ENCODE measurements at regions not wholly inside any gene's neighbourhood (a gene's known extent, or its start where the extent isn't known, plus 50 kb on each side); places are given as distances from the start of the nearest gene placed in this dataset.
"Not testable (repeated sequence)": the region's sequence is repeated elsewhere in the genome, so short reads cannot be mapped to it uniquely, and the experiment has no call there.

- DNase-seq, result no peak
These were observed 558.5 kb downstream of the TMTC2 start for GRCh38 chr12:83245156-83245555.

- no peak for DNase-seq
These were observed 557.3 kb downstream of the TMTC2 start for GRCh38 chr12:83244001-83244400.

GRCh38 chr12:83233987-83234386 lies 547.3 kb downstream of the TMTC2 start:
- not testable (repeated sequence) for DNase-seq

- not testable (repeated sequence) for DNase-seq
These were observed 540.3 kb downstream of the TMTC2 start for GRCh38 chr12:83226960-83227359.

- no peak for DNase-seq
These were observed 539.1 kb downstream of the TMTC2 start for GRCh38 chr12:83225806-83226205.

- no peak for DNase-seq
These were observed 537.3 kb downstream of the TMTC2 start for GRCh38 chr12:83224012-83224411.

- DNase-seq, result no peak
These were observed 534.1 kb downstream of the TMTC2 start for GRCh38 chr12:83220774-83221173.

- no peak for DNase-seq
These were observed 529.5 kb downstream of the TMTC2 start for GRCh38 chr12:83216230-83216629.

GRCh38 chr12:83214185-83214584 lies 527.5 kb downstream of the TMTC2 start:
- no peak for DNase-seq

- no peak for DNase-seq
These were observed 524.2 kb downstream of the TMTC2 start for GRCh38 chr12:83210933-83211332.

- DNase-seq, result no peak
These were observed 512.4 kb downstream of the TMTC2 start for GRCh38 chr12:83199069-83199468.

- peak in 1 of 3 donors; percentile 5 for DNase-seq
These were observed 511.7 kb downstream of the TMTC2 start for GRCh38 chr12:83198291-83199015.

- no peak for DNase-seq
These were observed 510.8 kb downstream of the TMTC2 start for GRCh38 chr12:83197483-83197914.

GRCh38 chr12:83196694-83197350 lies 510.1 kb downstream of the TMTC2 start:
- DNase-seq, result no peak

- no peak for DNase-seq
These were observed 504.1 kb downstream of the TMTC2 start for GRCh38 chr12:83190631-83191390.

- DNase-seq, result peak in 1 of 3 donors; percentile 12
These were observed 499.7 kb downstream of the TMTC2 start for GRCh38 chr12:83186419-83186818.

GRCh38 chr12:83185241-83185640 lies 498.5 kb downstream of the TMTC2 start:
- no peak for DNase-seq
